ENCODE measurements at regions not wholly inside any gene's neighbourhood (a gene's known extent, or its start where the extent isn't known, plus 50 kb on each side); places are given as distances from the start of the nearest gene placed in this dataset.

GRCh38 chr20:55567826-55568225, 437.5 kb downstream of the CBLN4 start:
- Histone ChIP-seq H4K91ac (ENCODE audit: insufficient read length, low read depth, low read length) (no peak overlapping the region), H2BK120ac (ENCODE audit: low read depth, low read length, poor library complexity, severe bottlenecking) (no peak overlapping the region), H2AK5ac (ENCODE audit: insufficient read length, low read length) (no peak overlapping the region), H3K4me2 (ENCODE audit: insufficient read depth, insufficient read length, low read length) (no peak overlapping the region), H4K8ac (replicated peaks; ENCODE audit: insufficient read length, low read depth, low read length) (no peak overlapping the region), H3K14ac (ENCODE audit: insufficient read depth, low read length) (no peak overlapping the region; the same call in 1 of the 2 replicates), H3K9ac (ENCODE audit: extremely low read depth, insufficient read length, low read length) (no peak overlapping the region), H3K9me3 (ENCODE audit: control insufficient read depth, low read depth, low read length) (no peaks in the 10 kb centered on the region), H2BK20ac (ENCODE audit: low read depth, low read length, poor library complexity, severe bottlenecking) (no peak overlapping the region), H3K56ac (ENCODE audit: insufficient read length, low read depth, low read length) (no peak overlapping the region), H3T11ph (ENCODE audit: low read length) (no peak overlapping the region), H3K79me1 (ENCODE audit: insufficient read depth, low read depth, low read length, poor library complexity, severe bottlenecking) (no peaks in the 10 kb centered on the region), H3K23ac (ENCODE audit: insufficient read length, low read depth, low read length) (no peak overlapping the region), H3K4ac (ENCODE audit: low read depth, low read length) (no peak overlapping the region), H3K4me1 (ENCODE audit: insufficient read depth, low read length) (no peaks in the 10 kb centered on the region), H3K23me2 (ENCODE audit: insufficient read length, low read depth, low read length, poor library complexity, severe bottlenecking) (no peaks in the 10 kb centered on the region), H3K27me3 (ENCODE audit: insufficient read depth, low read length) (no peaks in the 10 kb centered on the region), H3K18ac (ENCODE audit: insufficient read length, low read depth, low read length) (no peak overlapping the region), H2BK12ac (ENCODE audit: insufficient read length, low read depth, low read length) (no peak overlapping the region), H4K20me1 (ENCODE audit: control insufficient read depth, insufficient read depth, insufficient read length) (no peaks in the 10 kb centered on the region), H3K79me2 (ENCODE audit: insufficient read depth, low read length) (no peaks in the 10 kb centered on the region; the same call in 1 of the 2 replicates), H4K5ac (ENCODE audit: insufficient read length, low read depth, low read length) (no peak overlapping the region), H2AFZ (ENCODE audit: low read length) (no peak overlapping the region), H3K27ac (ENCODE audit: insufficient read length, low read depth, low read length) (no peak overlapping the region), H2BK15ac (ENCODE audit: low read depth, low read length) (no peak overlapping the region), H2BK5ac (ENCODE audit: insufficient read length, low read length) (no peak overlapping the region)
- no peaks in the 10 kb centered on the region for H3K9me3 Mint-ChIP-seq
- no peaks in the 10 kb centered on the region for H3K36me3 Mint-ChIP-seq (ENCODE audit: insufficient read depth in 1 of 3, low read depth in 3 of 3)
- no peaks in the 10 kb centered on the region for H3K27me3 Mint-ChIP-seq (ENCODE audit: low read depth)
- no peak overlapping the region for H3K27ac Mint-ChIP-seq
- no peak for TF ChIP-seq CTCF (conservative IDR thresholded peaks at IDR 0.05)
- no peak for DNase-seq
- WGBS (ENCODE audit: extremely low coverage, insufficient read length, low lambda C conversion rate): no CpG with 5 or more reads among the region's 6 CpGs
- H3K4me3 Mint-ChIP-seq: no peak overlapping the region
- no peaks in the 10 kb centered on the region for H3K4me1 Mint-ChIP-seq

Measured in H9 (cell line).